ENCODE measurements at regions not wholly inside any gene's neighbourhood (a gene's known extent, or its start where the extent isn't known, plus 50 kb on each side); places are given as distances from the start of the nearest gene placed in this dataset.

DNA sequence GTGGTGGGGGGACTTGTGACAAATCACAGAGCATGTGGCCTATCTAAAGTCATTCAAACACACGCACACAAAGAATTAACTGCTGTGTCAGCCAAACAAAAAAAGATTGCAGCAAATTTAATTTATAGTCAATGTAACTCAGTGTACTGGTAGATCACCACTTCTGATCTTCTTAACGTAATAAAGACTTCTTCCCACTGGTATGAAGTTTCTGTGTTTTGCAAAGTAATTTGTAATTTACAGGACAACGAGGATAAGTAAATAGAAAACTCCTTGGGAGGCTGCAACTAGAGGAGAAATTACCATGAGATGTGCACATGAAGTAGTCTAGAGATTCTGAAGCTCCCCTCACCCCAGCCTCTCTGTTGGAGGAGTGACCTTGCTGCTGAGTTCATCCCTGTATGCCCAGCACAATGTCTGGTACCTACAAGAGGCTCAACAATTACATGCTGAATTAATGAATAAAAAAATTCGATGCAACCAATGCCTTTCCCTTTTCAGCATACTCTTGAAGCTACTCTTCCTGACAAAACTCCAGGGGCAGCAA is 207.3 kb downstream of the ARRDC4 start:
- TF ChIP-seq GATA3 (IDR thresholded peaks at IDR 0.05; ENCODE audit: low read depth, low read length) (no peak), GATA2 (IDR thresholded peaks at IDR 0.05; ENCODE audit: low read depth, low read length) (no peak)
